Mucosa of rectum (tissue), 2 donors: ENCODE measurements at regions not wholly inside any gene's neighbourhood (a gene's known extent, or its start where the extent isn't known, plus 50 kb on each side); places are given as distances from the start of the nearest gene placed in this dataset.

ENCODE experiments used
- H3K27ac ChIP-seq, 2 donors: one replicate each; pipeline ENCODE4 v1.7.0; 2013; ENCODE audit warnings: inconsistent platforms in 2 of 2, low read depth in 2 of 2, low read length in 2 of 2
- H3K27me3 ChIP-seq, 2 donors: one replicate each; pipeline ENCODE4 v1.7.0; 2013; ENCODE audit warnings: low read length in 2 of 2; ENCODE audit not compliant: control insufficient read depth in 2 of 2, insufficient read depth in 2 of 2
- H3K36me3 ChIP-seq, 2 donors: one replicate each; pipeline ENCODE4 v1.7.0; 2013; ENCODE audit warnings: low read length in 2 of 2; ENCODE audit not compliant: control insufficient read depth in 2 of 2, insufficient read depth in 2 of 2
- H3K4me1 ChIP-seq, 2 donors: one replicate each; pipeline ENCODE4 v1.7.0; 2013; ENCODE audit warnings: low read length in 2 of 2, mild to moderate bottlenecking in 1 of 2; ENCODE audit not compliant: control insufficient read depth in 2 of 2, insufficient read depth in 2 of 2
- H3K4me3 ChIP-seq, 2 donors: one replicate each; pipeline ENCODE4 v1.7.0; 2013; ENCODE audit warnings: low read length in 2 of 2
- H3K9ac ChIP-seq, 2 donors: one replicate each; pipeline ENCODE4 v1.7.0; 2013; ENCODE audit warnings: low read length in 2 of 2, low read depth in 1 of 2, mild to moderate bottlenecking in 1 of 2
- H3K9me3 ChIP-seq, 2 donors: one replicate each; pipeline ENCODE4 v1.7.0; 2013; ENCODE audit warnings: low read length in 2 of 2; ENCODE audit not compliant: control insufficient read depth in 2 of 2
- donor health status: healthy.
- donor health status: Normal muscosa, but diverticular disease.

DNA sequence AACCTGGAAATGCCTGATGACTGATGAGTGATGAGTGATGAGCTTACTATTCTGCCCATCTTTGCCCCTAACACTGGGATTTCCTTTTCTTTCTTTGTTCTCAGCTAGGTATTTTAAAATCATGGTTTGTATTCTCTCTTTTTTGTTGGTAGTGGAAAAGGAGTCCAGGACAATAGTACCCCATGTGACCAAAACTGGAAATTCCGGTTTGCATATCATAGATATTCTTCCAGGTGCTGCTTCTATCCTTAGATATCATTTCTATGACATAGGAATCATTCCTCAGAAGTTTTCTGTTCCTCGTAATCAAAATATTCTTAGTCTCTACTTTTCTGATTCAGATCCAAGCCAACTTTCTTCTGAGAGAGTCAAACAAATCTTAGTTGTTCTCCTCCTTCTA is 320.5 kb upstream of the TET2 start:
- H3K4me3 ChIP-seq = no peak overlapping the region
- no peaks in the 10 kb centered on the region for H3K9me3 ChIP-seq
- H3K36me3 ChIP-seq = no peaks in the 10 kb centered on the region
- no peaks in the 10 kb centered on the region for H3K27me3 ChIP-seq
- no peak overlapping the region for H3K27ac ChIP-seq
- peaks cover 0 to 3% of the 10 kb centered on the region in 2 donors for H3K4me1 ChIP-seq
- H3K9ac ChIP-seq = no peak overlapping the region

DNA sequence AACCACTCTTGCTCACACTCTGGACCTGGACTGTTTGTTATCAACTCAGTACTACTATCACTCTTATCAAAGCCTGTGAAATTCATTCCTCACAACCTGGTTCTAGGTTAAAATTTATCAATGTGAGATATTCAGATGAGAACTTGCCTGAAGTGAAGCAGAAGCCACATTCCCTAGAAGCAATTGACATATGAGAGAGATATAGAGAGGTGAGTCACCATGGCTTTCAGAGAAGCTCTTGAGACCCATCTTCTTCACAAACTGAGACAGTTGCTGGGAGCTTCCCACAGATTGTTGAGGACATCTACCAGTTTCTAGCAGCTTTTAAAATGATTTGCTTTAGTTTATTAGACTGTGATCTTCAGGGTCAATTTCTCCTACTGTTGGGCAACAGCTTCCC is 316.9 kb upstream of the TET2 start:
- Histone ChIP-seq H3K27me3 (no peaks in the 10 kb centered on the region), H3K36me3 (no peaks in the 10 kb centered on the region), H3K4me1 (peaks cover 0 to 3% of the 10 kb centered on the region in 2 donors), H3K9me3 (no peaks in the 10 kb centered on the region), H3K4me3 (no peak overlapping the region), H3K9ac (no peak overlapping the region), H3K27ac (no peak overlapping the region)

DNA sequence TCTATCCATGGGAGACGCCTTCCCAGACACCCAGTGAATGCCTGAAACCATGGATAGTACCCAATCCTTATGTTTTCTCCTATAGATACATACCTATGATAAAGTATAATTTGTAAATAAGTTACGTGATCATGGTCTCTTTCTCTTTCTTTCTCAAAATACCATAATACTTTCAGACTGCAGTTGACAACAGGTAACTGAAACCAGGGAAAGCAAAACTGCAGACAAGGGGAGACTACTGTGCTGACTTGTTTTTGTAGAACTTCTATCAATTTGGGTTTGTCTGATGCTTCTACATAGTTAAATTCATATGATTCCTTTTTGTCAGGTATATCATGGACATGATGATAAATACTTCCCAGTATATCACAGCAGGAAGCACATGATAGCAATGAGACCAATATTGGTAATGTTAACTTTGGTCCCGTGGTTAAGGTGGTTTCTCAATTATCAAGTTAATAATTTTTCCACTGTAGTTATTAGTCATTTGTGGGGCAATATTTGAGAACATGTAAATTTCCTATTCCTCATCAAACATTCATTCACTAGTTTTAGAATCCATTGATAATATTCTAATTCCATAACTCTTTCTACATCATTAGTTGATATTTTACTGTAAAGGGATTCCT is 298.0 kb upstream of the TET2 start:
- Histone ChIP-seq H3K27ac (no peak overlapping the region), H3K9ac (no peak overlapping the region), H3K36me3 (no peaks in the 10 kb centered on the region), H3K9me3 (no peaks in the 10 kb centered on the region), H3K4me1 (no peaks in the 10 kb centered on the region), H3K27me3 (no peaks in the 10 kb centered on the region), H3K4me3 (no peak overlapping the region)

DNA sequence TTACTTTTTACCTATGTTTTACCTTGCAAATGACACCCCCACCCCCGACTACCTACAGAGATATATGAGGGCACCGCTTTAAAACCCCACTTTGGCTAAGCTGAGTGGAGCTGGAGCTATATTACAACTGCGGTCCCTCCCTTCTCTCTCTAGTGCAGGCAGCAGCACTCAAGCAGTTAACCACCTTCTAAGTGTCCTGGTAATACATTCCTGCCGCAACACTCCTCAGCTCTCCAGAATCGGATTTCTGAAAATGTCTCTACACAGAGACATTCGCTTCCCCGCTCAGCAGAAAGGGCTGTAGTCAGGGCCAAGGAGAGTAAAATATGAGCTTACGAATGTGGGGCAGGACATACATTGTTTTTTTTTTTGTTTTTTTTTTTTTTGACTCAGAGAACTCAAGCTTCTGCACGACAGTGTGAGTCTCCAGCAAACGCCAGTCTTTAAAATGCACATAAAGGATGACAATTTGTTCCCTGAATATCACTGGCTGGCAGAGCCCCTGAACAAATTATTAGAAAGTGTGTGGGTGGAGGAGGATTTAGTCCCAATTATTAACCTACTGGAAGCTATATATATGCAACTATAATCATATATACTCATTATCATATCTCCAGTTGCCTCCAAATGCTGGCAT is 287.0 kb upstream of the TET2 start:
- no peaks in the 10 kb centered on the region for H3K36me3 ChIP-seq
- no peaks in the 10 kb centered on the region for H3K27me3 ChIP-seq
- H3K4me3 ChIP-seq = no peak overlapping the region
- no peaks in the 10 kb centered on the region for H3K4me1 ChIP-seq
- H3K9ac ChIP-seq = no peak overlapping the region
- H3K27ac ChIP-seq = no peak overlapping the region
- H3K9me3 ChIP-seq = no peaks in the 10 kb centered on the region

DNA sequence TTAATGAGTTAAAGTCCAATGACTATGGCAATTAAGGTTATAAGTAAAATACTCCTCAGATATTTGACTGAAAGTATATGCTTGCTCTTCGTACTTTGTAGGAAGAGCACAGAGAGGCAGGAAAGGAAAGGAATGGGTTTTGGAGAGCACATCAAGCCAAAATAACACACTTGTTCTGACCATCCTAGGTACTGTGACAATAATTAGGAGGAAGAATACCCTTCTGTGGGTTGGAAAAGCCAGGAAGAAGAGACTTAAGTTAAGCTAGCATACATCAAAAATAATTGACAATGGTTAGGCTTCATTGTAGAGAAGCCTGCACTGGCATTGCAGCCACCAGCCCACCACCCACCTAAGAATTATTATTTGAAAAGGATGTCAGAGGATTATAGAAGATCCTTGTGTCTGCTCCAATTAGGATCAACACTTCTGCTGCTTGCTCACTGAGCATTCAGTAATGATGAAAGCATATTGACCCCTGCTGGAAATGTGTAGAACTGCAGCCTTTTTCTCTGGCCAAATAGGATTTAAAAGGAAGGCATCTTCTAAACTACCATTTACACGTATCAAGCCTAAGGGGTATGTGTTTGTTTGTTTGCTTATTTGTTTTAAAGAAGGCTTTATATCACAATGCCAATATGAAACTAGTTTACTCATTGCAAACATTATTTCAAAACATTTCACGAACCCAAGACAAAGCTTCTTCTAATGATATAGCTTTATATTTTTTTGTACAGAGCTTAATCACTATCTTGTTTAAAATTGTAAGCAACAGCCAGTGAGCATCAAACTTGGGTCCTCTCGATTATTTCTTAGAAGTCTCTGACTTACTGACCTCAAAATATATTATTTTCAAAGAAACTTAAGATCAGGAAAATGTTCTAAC is 286.2 kb upstream of the TET2 start:
- Histone ChIP-seq H3K4me1 (no peaks in the 10 kb centered on the region), H3K27me3 (no peaks in the 10 kb centered on the region), H3K9ac (no peak overlapping the region), H3K27ac (no peak overlapping the region), H3K4me3 (no peak overlapping the region), H3K36me3 (no peaks in the 10 kb centered on the region), H3K9me3 (no peaks in the 10 kb centered on the region)

DNA sequence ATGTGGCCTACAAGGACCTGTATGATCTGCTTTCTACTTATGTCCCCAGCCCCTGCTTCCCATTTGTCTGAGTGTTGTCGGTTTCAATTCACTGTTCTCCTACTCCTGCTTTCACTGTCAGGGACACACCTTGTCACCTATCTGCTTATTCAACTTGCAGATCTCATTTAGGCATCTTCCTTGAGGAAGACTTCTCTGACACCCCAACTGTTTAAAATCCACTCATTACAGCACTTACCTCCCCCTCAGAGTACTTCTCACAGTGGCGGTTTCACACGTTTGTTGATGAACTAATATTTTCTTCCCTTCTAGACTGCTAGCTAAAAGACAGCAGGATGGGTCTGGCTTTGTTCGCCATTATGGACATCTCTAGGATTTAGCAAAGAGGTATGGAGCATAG is 279.9 kb upstream of the TET2 start:
- Histone ChIP-seq H3K9ac (no peak overlapping the region), H3K27me3 (no peaks in the 10 kb centered on the region), H3K36me3 (no peaks in the 10 kb centered on the region), H3K9me3 (no peaks in the 10 kb centered on the region), H3K4me1 (no peaks in the 10 kb centered on the region), H3K27ac (no peak overlapping the region), H3K4me3 (no peak overlapping the region)

DNA sequence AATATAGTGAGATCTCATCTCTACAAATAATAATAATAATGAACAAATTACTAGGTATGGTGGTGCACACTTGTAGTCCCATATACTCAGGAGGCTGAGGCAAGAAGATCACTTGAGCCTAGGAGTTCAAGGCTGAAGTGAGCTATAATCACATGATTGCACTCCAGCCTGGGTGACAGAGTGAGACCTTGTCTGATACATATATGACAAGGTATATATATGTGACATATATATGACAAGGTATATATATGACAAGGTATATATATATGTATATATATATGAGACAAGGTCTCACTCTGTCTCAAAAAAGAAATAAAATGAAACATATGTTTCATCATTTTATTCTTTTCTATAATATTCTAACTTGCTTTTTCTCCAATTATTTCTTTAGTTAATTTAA is 278.1 kb upstream of the TET2 start:
- H3K36me3 ChIP-seq = no peaks in the 10 kb centered on the region
- no peak overlapping the region for H3K9ac ChIP-seq
- H3K4me3 ChIP-seq = no peak overlapping the region
- no peak overlapping the region for H3K27ac ChIP-seq
- H3K9me3 ChIP-seq = no peaks in the 10 kb centered on the region
- no peaks in the 10 kb centered on the region for H3K27me3 ChIP-seq
- H3K4me1 ChIP-seq = no peaks in the 10 kb centered on the region

DNA sequence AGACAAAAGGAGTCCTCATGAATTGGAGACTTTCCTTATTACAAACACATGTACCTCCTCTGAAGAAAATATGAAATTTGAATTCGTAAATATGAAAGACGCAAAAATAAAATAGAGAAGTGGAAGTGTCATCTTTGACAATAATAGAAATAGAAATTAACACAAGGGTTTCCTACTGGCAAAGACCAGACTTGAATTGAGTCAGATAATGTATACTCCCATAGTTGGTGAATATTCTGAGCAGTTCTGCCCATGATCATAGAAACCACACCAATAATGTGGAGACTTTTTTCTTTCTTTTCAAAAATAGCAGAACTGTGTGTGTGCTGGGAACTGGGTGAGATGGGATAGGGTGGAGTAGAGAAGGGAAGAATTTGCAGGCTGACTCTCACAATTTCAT is 277.7 kb upstream of the TET2 start:
- H3K27ac ChIP-seq = no peak overlapping the region
- no peaks in the 10 kb centered on the region for H3K27me3 ChIP-seq
- H3K9ac ChIP-seq = no peak overlapping the region
- H3K36me3 ChIP-seq = no peaks in the 10 kb centered on the region
- no peak overlapping the region for H3K4me3 ChIP-seq
- H3K9me3 ChIP-seq = no peaks in the 10 kb centered on the region
- H3K4me1 ChIP-seq = no peaks in the 10 kb centered on the region

DNA sequence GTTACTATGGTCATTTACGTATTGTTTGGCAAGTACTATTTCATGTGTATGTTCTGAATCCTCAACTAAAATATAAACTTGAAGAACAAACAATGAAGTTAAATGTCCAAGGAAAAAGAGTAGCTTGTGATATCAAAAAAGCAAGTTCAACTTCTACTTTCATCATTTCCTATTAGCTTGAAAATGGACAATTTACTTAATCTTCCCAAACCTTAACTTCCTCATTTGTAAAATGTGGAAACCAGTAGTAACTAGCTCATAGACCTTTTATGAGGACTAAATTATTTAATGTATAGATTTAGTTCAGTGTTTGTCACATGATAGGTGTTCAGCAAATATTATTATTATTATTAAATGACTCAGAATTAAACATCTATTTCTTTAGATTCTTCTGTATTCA is 276.8 kb upstream of the TET2 start:
- Histone ChIP-seq H3K9ac (no peak overlapping the region), H3K27me3 (no peaks in the 10 kb centered on the region), H3K36me3 (no peaks in the 10 kb centered on the region), H3K4me3 (no peak overlapping the region), H3K9me3 (no peaks in the 10 kb centered on the region), H3K27ac (no peak overlapping the region), H3K4me1 (no peaks in the 10 kb centered on the region)

DNA sequence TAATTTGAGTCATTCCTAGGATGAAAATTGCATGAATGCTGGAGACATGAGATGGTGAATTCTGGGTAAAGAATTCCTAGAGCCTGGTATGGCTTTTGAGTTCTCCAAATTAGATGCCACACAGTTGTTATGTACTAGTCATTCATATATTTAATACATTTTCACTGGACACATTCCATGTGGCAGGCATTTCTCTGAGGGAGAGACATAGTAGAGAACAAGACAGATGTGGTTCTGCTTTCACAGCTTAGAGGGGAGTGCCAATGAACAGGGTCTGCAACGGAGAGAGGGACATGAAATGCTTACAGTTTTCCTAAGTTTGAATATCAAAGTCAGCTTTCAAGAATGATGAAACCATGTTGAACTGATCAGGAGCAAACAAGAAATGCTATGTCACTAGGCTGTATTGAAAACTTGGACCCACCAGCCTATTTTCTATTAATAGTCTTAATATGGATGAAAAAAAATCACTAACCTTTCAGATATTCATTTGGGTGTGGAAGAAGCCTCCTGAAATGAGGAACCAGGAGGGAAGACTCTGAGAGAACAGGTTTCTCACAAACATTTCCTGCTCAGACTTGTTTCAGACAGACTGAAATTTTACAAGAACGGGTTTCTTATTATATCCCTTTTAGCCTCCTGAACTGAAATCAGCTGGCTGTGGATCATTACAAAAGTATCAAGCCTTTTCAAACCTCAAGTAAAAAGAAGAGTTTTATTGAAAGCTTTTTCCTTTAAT is 276.0 kb upstream of the TET2 start:
- H3K9ac ChIP-seq = no peak overlapping the region
- H3K4me3 ChIP-seq = no peak overlapping the region
- no peaks in the 10 kb centered on the region for H3K36me3 ChIP-seq
- no peaks in the 10 kb centered on the region for H3K9me3 ChIP-seq
- no peak overlapping the region for H3K27ac ChIP-seq
- no peaks in the 10 kb centered on the region for H3K4me1 ChIP-seq
- no peaks in the 10 kb centered on the region for H3K27me3 ChIP-seq
